Smooth muscle cell (in vitro differentiated cells): ENCODE measurements at regions not wholly inside any gene's neighbourhood (a gene's known extent, or its start where the extent isn't known, plus 50 kb on each side); places are given as distances from the start of the nearest gene placed in this dataset.

Experiments used
- DNase-seq: peaks from one replicate; lab custom pipeline; 2025; ENCODE audit not compliant: unreplicated experiment; lab: John Stamatoyannopoulos, UW
- H2AFZ ChIP-seq: fragments of 200-600 bp; sonication (generic); 2 replicates; pipeline ENCODE4 v1.6.0; 2016; ENCODE audit warnings: antibody characterized with exemption, low read depth, mild to moderate bottlenecking
- H3F3A ChIP-seq: fragments of 200-600 bp; sonication (generic); 2 replicates; pipeline ENCODE4 v1.6.0; 2017; ENCODE audit warnings: antibody characterized with exemption, low read depth
- H3K27ac ChIP-seq: fragments of 200-600 bp; sonication (generic); 2 replicates; pipeline ENCODE4 v1.5.1; 2016; ENCODE audit warnings: low read depth, mild to moderate bottlenecking
- H3K27me3 ChIP-seq: fragments of 200-600 bp; sonication (generic); 2 replicates; pipeline ENCODE4 v1.6.1; 2016; ENCODE audit warnings: low read depth, mild to moderate bottlenecking
- H3K36me3 ChIP-seq: fragments of 200-600 bp; sonication (generic); 2 replicates; pipeline ENCODE4 v1.5.1; 2016; ENCODE audit warnings: low read depth
- H3K4me1 ChIP-seq: fragments of 200-600 bp; sonication (generic); 2 replicates; pipeline ENCODE4 v1.5.1; 2016; ENCODE audit warnings: low read depth
- H3K4me2 ChIP-seq: fragments of 200-600 bp; sonication (generic); 2 replicates; pipeline ENCODE4 v1.6.0; 2016; ENCODE audit warnings: mild to moderate bottlenecking
- H3K4me3 ChIP-seq: fragments of 200-600 bp; sonication (generic); 2 replicates; pipeline ENCODE4 v1.5.1; 2016; ENCODE audit warnings: mild to moderate bottlenecking
- H3K79me2 ChIP-seq: fragments of 200-600 bp; sonication (generic); 2 replicates; pipeline ENCODE4 v1.6.0; 2016; ENCODE audit warnings: low read depth, mild to moderate bottlenecking
- H3K9ac ChIP-seq: fragments of 200-600 bp; sonication (generic); 2 replicates; pipeline ENCODE4 v1.6.0; 2016; ENCODE audit warnings: low read depth
- H3K9me3 ChIP-seq: fragments of 200-600 bp; sonication (generic); replicated peaks from 2 replicates; pipeline ENCODE4 v1.5.1; 2016; ENCODE audit warnings: low read depth
- H4K20me1 ChIP-seq: fragments of 200-600 bp; sonication (generic); 2 replicates; pipeline ENCODE4 v1.6.0; 2016; ENCODE audit warnings: low read depth
- WGBS: methylation state at CpG from one replicate; pipeline ENCODE4 v1.1.7; 2016; ENCODE audit warnings: low lambda C conversion rate; 5-methylcytosine and 5-hydroxymethylcytosine counted together
- TF ChIP-seq, protein P1 (sequence below): fragments of 200-600 bp; sonication (generic); IDR thresholded peaks from 2 replicates; pipeline ENCODE4 v1.5.1; 2017; ENCODE audit warnings: borderline replicate concordance, mild to moderate bottlenecking, antibody characterized with exemption; ENCODE audit not compliant: insufficient read depth, poor library complexity, severe bottlenecking

DNA sequence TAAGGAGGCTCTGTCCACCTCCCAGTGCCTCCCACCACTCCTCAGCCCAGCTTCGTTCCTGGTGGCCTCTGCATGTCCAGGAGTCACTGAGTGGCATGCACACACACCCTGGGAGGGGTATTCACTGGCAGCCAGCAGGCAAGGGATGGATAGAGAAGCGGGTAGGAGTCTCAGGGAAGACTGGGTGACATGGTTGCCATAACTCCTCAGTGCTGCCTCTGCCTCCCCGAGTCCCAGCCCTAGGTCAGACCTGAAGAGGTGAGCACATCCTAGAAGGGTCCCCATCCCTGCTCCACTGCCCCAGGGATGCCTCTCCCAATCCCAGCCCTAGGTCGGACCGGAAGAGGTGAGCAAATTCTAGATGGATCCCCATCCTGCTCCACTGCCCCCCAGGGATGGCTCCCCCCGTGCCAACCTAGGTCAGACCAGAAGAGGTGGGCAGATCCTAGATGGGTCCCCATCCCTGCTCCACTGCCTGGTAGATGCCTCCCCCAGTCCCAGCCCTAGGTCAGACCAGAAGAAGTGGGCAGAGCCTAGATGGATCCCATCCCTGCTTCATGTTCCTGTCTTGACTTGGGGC is 197.0 kb downstream of the IRF8 start:
- WGBS: 89% methylated on average over 6 of the region's 6 CpGs
- Histone ChIP-seq H2AFZ (no peak overlapping the region), H3K4me3 (no peak overlapping the region), H3K79me2 (no peaks in the 10 kb centered on the region), H3K27ac (no peak overlapping the region), H3F3A (no peaks in the 10 kb centered on the region), H3K9me3 (no peaks in the 10 kb centered on the region), H3K36me3 (peaks cover 3% of the 10 kb centered on the region), H3K9ac (no peak overlapping the region), H3K4me1 (no peaks in the 10 kb centered on the region), H4K20me1 (no peaks in the 10 kb centered on the region), H3K4me2 (no peak overlapping the region), H3K27me3 (no peaks in the 10 kb centered on the region)
- TF ChIP-seq, protein P1, sequence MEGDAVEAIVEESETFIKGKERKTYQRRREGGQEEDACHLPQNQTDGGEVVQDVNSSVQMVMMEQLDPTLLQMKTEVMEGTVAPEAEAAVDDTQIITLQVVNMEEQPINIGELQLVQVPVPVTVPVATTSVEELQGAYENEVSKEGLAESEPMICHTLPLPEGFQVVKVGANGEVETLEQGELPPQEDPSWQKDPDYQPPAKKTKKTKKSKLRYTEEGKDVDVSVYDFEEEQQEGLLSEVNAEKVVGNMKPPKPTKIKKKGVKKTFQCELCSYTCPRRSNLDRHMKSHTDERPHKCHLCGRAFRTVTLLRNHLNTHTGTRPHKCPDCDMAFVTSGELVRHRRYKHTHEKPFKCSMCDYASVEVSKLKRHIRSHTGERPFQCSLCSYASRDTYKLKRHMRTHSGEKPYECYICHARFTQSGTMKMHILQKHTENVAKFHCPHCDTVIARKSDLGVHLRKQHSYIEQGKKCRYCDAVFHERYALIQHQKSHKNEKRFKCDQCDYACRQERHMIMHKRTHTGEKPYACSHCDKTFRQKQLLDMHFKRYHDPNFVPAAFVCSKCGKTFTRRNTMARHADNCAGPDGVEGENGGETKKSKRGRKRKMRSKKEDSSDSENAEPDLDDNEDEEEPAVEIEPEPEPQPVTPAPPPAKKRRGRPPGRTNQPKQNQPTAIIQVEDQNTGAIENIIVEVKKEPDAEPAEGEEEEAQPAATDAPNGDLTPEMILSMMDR: no peak
- DNase-seq: no peak

DNA sequence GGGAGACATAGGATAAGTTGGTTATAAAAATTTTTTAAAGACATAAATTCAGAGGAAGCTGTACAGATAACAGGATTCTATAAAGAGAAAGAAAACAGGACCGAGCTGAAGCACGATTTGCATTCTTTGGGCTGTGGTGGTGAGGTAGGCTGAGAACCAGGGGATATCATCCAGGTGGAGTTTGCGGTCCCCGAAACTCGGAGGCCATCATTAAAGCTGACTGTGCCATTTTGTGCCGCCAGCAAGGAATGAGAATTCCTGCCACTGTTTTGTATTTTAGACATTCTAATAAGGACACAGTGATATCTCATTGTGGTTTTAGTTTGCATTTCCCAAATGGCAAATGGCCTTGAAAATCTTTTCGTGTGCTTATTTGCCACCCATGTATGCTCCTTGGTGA is 197.9 kb downstream of the IRF8 start:
- no peak overlapping the region for H3K27ac ChIP-seq
- H3K36me3 ChIP-seq: peaks cover 3% of the 10 kb centered on the region
- H3K4me3 ChIP-seq: no peak overlapping the region
- H2AFZ ChIP-seq: no peak overlapping the region
- no peak overlapping the region for H3K4me2 ChIP-seq
- TF ChIP-seq, protein P1: no peak
- DNase-seq: no peak
- H3K9me3 ChIP-seq: no peaks in the 10 kb centered on the region
- WGBS: 89% methylated on average over 7 of the region's 7 CpGs
- no peaks in the 10 kb centered on the region for H3K79me2 ChIP-seq
- no peaks in the 10 kb centered on the region for H3K4me1 ChIP-seq
- H3K27me3 ChIP-seq: no peaks in the 10 kb centered on the region
- H3F3A ChIP-seq: no peaks in the 10 kb centered on the region
- no peaks in the 10 kb centered on the region for H4K20me1 ChIP-seq
- no peak overlapping the region for H3K9ac ChIP-seq

DNA sequence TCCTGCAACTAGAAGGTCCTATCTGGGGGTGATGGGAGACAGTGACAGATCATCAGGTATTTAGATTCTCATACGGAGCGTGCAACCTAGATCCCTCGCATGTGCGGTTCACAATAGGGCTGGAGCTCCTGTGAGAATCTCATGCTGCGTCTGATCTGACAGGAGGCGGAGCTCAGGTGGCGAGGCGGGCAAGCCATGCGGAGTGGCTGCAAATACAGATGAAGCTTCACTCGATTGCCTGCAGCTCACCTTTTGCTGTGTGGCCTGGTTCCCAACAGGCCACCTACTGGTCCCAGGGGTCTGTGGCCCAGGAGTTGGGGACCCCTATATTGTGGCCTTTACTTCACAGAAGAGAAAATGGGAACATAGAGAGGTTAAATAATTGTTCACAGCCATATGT is 200.4 kb downstream of the IRF8 start:
- no peak overlapping the region for H3K4me3 ChIP-seq
- DNase-seq: no peak
- H4K20me1 ChIP-seq: no peaks in the 10 kb centered on the region
- no peak overlapping the region for H3K9ac ChIP-seq
- H3K36me3 ChIP-seq: peaks cover 3% of the 10 kb centered on the region
- no peaks in the 10 kb centered on the region for H3F3A ChIP-seq
- no peaks in the 10 kb centered on the region for H3K4me1 ChIP-seq
- H3K9me3 ChIP-seq: no peaks in the 10 kb centered on the region
- TF ChIP-seq, protein P1: no peak
- no peaks in the 10 kb centered on the region for H3K79me2 ChIP-seq
- H3K27ac ChIP-seq: no peak overlapping the region
- H2AFZ ChIP-seq: no peak overlapping the region
- no peak overlapping the region for H3K4me2 ChIP-seq
- no peaks in the 10 kb centered on the region for H3K27me3 ChIP-seq
- 91% methylated on average over 10 of the region's 10 CpGs for WGBS

DNA sequence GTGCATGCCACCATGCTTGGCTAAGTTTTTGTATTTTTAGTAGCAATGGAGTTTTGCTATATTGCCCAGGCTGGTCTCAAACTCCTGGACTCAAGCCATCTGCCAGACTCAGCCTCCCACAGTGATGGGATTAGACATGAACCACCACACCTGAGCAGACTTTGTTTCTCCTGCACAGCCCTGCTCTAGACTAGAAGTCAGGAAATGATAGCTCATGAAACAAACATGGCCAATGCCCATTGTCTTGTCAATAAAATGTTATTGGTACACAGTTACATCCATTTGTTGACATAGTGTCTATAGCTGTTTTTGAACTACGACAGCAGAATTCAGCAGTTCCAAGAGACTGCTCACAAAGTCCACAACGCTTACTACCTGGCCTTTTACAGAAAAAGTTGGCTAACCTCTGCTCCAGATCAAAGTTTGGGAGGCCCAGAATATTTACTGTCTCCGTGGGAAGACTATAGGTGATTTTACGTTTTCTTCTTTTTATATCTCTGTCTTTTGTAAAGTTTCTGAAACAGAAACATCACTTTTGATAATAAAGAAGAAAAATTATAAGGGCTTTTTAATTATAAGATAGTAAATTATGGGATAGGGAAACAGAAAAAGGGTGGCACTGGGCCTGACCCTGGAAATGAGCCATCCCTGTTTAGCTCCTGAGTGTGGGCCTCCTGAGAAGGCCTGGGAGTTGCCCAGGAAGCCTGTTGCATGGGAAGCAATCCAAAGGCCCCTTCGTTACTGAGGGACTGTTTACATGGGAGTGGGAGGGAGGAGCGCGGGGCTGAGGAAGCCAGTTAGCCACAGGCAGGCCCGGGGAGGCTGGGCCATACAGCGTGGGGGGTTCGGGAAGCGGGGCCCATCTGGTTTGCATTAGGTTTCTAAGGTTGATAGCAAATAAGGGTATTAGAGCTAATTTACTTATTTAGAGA is 201.5 kb downstream of the IRF8 start:
- 50% methylated on average over 11 of the region's 11 CpGs for WGBS
- Histone ChIP-seq H3K27ac (peak overlapping the region; percentile 23), H3K9me3 (no peaks in the 10 kb centered on the region), H3K9ac (no peak overlapping the region), H2AFZ (peak overlapping the region; percentile 39), H3K79me2 (no peaks in the 10 kb centered on the region), H3K4me2 (peak overlapping the region; percentile 78), H3K36me3 (peaks cover 3% of the 10 kb centered on the region), H3K27me3 (no peaks in the 10 kb centered on the region), H3F3A (no peaks in the 10 kb centered on the region), H3K4me3 (no peak overlapping the region), H4K20me1 (no peaks in the 10 kb centered on the region), H3K4me1 (no peaks in the 10 kb centered on the region)
- TF ChIP-seq, protein P1: no peak
- peak; percentile 27 for DNase-seq
